HG03039 (cell line): ENCODE measurements at regions not wholly inside any gene's neighbourhood (a gene's known extent, or its start where the extent isn't known, plus 50 kb on each side); places are given as distances from the start of the nearest gene placed in this dataset.
"Not testable (repeated sequence)": the region's sequence is repeated elsewhere in the genome, so short reads cannot be mapped to it uniquely, and the experiment has no call there.

Experiments used
- ATAC-seq: cut with Tn5 transposase; IDR thresholded peaks from one replicate; pipeline ENCODE4 v1.9.1; 2021; ENCODE audit warnings: mild to moderate bottlenecking, moderate library complexity; ENCODE audit not compliant: unreplicated experiment

GRCh38 chr4:126993351-126993750, 639.4 kb upstream of the INTU start:
- no peak for ATAC-seq

GRCh38 chr4:126995235-126995634, 637.5 kb upstream of the INTU start:
- ATAC-seq = no peak

GRCh38 chr4:127000110-127000509, 632.6 kb upstream of the INTU start:
- ATAC-seq = no peak

GRCh38 chr4:127000846-127001245, 631.9 kb upstream of the INTU start:
- no peak for ATAC-seq

- no peak for ATAC-seq
Measured at GRCh38 chr4:127001933-127002332, 630.8 kb upstream of the INTU start.

- no peak for ATAC-seq
Measured at GRCh38 chr4:127006446-127006877, 626.3 kb upstream of the INTU start.

GRCh38 chr4:127007305-127007704, 625.5 kb upstream of the INTU start:
- ATAC-seq = no peak

- ATAC-seq = no peak
Measured at GRCh38 chr4:127012549-127012948, 620.2 kb upstream of the INTU start.

- no peak for ATAC-seq
Measured at GRCh38 chr4:127015667-127016117, 617.1 kb upstream of the INTU start.

- ATAC-seq = no peak
Measured at GRCh38 chr4:127018381-127018780, 614.4 kb upstream of the INTU start.

- not testable (repeated sequence) for ATAC-seq
Measured at GRCh38 chr4:127020831-127021230, 611.9 kb upstream of the INTU start.

- no peak for ATAC-seq
Measured at GRCh38 chr4:127036296-127036695, 596.5 kb upstream of the INTU start.

GRCh38 chr4:127045861-127046260, 586.9 kb upstream of the INTU start:
- no peak for ATAC-seq

- no peak for ATAC-seq
Measured at GRCh38 chr4:127047930-127048329, 584.8 kb upstream of the INTU start.

- no peak for ATAC-seq
Measured at GRCh38 chr4:127048376-127049044, 584.2 kb upstream of the INTU start.

GRCh38 chr4:127049526-127049925, 583.2 kb upstream of the INTU start:
- ATAC-seq = no peak

GRCh38 chr4:127052742-127053141, 580.0 kb upstream of the INTU start:
- ATAC-seq = no peak

GRCh38 chr4:127055357-127055756, 577.4 kb upstream of the INTU start:
- no peak for ATAC-seq

GRCh38 chr4:127069675-127070074, 563.1 kb upstream of the INTU start:
- no peak for ATAC-seq

GRCh38 chr4:127071443-127071842, 561.3 kb upstream of the INTU start:
- ATAC-seq = no peak

- no peak for ATAC-seq
Measured at GRCh38 chr4:127080141-127080540, 552.6 kb upstream of the INTU start.

GRCh38 chr4:127081041-127081440, 551.7 kb upstream of the INTU start:
- ATAC-seq = no peak

- ATAC-seq = no peak
Measured at GRCh38 chr4:127082986-127083385, 549.8 kb upstream of the INTU start.
